NCI-H82 treated with DMSO at 0.1 percent for 48 hours (cell line): ENCODE measurements at regions not wholly inside any gene's neighbourhood (a gene's known extent, or its start where the extent isn't known, plus 50 kb on each side); places are given as distances from the start of the nearest gene placed in this dataset.

Experiments
- DNase-seq: peaks from one replicate; lab custom pipeline; 2025; ENCODE audit not compliant: unreplicated experiment; lab: John Stamatoyannopoulos, UW

GRCh38 chr11:113634940-113635575, 71.0 kb downstream of the TMPRSS5 start:
- DNase-seq: no peak

GRCh38 chr11:113632981-113633380, 73.1 kb downstream of the TMPRSS5 start:
- no peak for DNase-seq

GRCh38 chr11:113629562-113629961, 76.5 kb downstream of the TMPRSS5 start:
- DNase-seq: no peak

- no peak for DNase-seq
Measured at GRCh38 chr11:113628912-113629311, 77.2 kb downstream of the TMPRSS5 start.

- DNase-seq: no peak
Measured at GRCh38 chr11:113627946-113628345, 78.2 kb downstream of the TMPRSS5 start.

- no peak for DNase-seq
Measured at GRCh38 chr11:113627297-113627696, 78.8 kb downstream of the TMPRSS5 start.

- no peak for DNase-seq
Measured at GRCh38 chr11:113626736-113627135, 79.4 kb downstream of the TMPRSS5 start.

DNA sequence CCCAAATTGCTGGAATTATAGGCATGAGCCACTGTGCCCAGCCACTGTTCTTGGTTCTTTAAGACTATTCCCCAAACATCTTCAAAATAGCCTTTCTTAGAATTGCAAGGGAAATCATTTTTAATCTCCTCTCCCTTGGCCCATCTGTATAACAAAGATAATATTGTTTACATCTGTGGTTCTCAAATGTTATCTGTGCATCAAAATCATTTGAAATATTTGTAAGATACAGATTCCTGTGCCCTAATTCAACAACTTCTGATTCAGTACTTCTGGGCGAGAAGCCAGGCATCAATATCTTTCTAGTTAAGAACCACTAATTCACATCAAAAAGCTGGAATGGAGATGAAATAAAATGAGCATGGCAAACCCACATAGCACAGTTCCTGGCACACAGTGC, 83.0 kb downstream of the TMPRSS5 start:
- DNase-seq: no peak

GRCh38 chr11:113618360-113618759, 87.7 kb downstream of the TMPRSS5 start:
- DNase-seq: no peak

DNA sequence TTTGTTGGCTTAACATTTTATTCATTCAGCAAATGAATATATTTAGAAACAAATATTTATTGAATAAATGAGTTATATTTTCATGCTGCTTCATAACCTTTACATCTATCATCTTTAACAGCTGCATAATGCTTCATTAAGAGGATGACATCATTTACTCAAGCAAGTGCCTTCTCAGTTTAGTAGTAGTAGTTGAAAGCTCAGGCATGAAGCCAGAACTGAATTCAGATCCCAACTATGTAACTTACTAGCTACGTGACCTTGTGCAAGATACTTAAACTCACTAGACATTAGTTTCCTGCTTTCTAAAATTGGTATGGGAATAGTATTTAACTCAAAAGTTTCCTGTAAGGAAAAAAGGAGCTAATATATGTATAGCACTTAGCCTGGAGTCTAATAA, 90.3 kb downstream of the TMPRSS5 start:
- DNase-seq: no peak

DNA sequence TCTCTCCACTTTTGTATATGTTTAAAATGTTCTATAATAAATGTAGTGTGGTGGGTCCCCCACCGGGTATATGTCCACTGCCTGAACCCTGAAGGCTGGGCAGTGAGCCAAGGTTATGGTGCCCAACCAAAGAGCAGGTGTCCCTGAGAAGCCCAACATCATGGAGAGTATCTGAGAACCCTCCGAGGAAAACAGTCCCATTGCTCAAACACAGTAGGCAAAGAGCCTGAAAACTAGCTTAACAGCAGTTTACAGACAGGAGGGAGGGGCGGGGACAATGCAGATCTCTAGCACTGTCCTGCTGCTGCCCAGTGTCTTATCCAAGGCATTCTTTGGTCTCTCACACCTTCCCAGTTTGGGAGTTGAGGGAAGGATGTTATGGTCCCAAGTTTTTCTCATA, 91.0 kb downstream of the TMPRSS5 start:
- peak; percentile 78 for DNase-seq

DNA sequence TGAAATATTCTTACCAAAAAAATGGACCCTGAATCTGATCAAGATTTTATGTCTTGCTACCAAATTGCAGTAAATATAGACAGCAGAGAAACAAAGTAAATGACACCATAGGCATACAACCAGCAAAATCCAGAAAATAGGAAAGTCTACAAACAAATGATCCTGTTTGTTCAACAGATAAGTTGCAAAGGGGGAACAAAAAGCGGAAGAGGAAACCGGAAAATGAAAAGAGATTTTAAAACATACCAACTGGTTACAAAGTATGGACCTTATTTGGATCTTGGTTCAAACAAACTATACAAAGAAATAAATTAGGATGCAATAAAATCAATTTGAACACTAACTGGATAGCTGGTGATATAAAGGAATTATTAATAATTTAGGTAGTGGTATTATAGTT, 92.0 kb downstream of the TMPRSS5 start:
- no peak for DNase-seq

GRCh38 chr11:113613619-113614018, 92.5 kb downstream of the TMPRSS5 start:
- DNase-seq: no peak

DNA sequence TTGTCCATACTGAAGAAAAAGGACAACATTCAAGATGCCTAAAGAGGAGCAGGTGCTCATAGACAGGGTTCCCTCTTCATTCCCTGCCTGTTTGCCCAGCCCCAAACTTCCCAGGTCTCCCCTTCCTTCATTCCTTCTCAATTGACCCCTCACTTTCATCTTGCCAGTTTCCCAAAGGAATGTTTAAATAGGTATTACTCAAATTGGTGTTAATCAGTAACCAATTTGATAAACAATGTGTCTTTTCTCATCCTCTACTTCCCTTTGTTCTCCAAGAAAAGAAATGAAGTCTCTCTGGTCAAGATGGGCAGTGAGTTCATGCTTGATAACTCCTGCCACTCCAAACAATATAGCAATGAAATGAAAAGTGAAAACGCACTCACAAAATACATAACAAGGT, 101.9 kb downstream of the TMPRSS5 start:
- no peak for DNase-seq

DNA sequence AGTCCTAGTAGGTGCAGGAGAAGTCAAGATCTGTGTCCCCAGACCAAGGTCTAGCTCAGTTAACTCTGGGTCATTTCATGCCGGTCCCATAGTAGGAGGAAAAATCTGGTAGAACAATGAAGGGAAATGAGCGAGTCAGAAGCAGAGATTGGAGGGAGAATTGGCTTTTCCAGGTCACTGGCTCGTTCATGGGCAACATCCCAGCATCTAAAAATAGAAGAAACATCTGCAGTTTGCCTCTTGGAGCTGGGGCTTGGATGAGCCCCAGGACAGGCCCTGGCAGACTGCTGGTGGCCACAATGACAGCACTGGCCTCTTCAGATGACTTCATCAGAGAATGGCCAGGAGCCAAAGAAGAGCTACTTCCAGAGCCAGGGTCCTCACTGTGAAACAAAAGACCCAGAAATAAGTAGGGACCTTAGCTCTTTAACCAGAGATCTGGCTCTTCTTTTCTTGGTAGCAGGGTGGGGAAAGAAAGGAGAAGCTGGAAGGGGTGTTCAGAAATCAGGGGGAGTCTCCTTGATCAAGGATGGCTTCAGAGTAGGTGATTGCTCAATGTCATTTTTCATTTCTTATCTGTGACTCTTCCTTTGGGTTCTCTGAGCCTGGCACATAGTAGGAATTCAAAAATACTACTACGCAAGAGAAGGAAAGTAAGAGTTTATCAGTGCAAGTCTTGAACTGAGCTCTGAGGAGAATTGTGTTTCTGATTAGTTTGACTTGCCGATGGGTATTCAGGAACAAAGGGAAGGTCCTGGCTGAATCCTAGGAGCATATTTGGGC, 102.6 kb downstream of the TMPRSS5 start:
- DNase-seq: no peak

GRCh38 chr11:113602483-113602882, 103.6 kb downstream of the TMPRSS5 start:
- DNase-seq: no peak

GRCh38 chr11:113596658-113597057, 109.5 kb downstream of the TMPRSS5 start:
- no peak for DNase-seq

DNA sequence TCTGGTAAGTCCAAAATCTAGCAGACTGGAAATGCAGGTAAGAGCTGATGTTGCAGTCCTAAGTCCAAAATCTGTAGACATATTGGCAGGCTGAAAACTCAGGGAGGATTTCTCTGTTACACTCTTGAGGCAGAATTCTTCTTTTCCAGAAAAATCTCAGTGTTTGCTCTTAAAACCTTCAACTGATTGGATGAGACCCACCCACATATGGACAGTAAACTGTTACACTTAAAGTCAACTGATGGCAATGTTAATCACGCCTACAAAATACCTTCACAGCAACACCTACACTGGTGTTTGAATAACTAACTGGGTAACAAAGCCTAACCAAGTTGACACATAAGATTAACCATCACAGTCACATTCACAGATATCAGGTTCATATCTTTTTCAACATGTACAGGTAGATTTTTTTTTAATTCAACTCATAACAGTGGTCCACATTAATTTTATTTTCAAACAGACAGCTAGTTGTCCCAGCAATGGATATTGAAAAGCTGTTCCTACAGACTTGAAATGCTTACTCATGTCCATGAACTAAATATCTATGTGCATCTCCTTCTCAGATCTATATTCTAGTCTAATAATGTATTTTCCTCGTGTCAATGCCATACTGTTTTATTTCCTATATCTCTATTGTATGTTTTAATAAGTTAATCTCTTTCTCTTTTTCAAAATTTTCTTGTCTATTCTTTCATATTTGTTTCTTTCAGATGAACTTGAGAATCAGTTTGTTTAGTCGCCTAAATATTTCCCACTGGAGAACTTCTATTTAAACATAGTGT, 110.1 kb downstream of the TMPRSS5 start:
- no peak for DNase-seq

DNA sequence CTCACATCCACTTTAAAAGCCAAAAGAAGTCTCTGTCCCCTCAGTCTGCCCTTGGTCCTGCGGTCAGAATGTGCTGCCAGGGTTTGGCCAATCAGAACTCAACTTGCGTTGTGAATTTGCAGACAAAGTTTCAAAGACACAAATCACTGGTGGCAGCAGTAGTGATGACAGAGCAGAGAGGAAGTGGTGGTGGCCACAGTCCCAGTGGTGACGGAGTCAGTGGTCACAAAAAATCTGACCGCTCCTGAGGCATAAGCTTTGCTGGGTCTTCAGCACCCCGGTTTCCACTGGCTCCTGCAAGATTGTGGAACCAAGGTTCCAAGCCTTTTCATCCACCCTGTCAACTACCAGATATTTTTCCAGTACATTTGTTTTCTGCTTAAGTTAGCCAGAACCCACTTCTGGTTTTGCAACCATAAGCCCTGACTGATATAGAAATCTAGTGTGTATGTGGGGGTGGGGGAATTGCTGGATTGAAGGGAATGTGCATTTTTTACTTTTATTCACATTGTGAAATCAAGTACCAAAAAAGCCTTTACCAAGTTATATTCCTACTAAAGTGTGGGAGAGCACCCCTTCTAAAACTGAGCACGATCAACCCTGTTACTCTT, 112.3 kb downstream of the TMPRSS5 start:
- DNase-seq: no peak

DNA sequence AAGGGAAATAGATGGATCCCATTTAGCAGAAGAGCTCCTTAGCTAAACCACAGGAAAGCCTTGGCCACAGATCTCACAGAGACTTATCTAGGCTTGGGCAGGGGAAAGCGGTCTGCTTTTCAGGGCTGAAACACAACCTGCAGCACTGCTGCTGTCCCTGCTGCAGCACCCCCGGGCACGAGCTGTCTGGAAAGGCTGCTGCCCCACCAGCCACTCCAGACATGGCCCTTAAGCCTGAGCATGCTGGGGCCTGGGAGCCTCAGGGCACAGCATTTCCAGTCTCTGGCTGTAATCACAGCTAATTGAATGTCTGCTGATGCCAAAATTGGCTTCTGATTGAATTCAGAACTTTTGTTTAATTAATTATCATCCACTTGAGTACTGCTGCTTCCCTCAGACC, 115.0 kb downstream of the TMPRSS5 start:
- no peak for DNase-seq

DNA sequence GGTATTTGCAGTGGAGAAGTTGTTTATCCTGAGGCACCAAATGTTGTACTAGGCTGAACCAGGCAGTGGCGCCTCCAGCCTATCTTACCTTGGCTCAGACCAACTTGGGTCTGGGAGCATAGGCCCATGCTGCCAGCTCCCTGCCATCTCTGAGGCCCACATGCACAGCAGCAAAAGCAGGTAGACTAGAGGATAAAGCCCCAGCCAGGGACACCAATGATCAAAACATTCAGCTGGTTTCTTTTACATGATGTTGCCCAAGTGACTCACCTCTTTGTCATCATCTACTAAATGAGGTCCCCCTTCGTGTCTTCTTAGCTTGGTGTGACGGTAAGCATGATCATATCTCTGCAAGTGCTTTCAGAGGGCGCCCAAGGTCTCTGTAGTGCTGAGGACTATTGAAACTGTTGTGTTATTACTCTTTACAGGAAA, 112.1 kb upstream of the DRD2 start:
- DNase-seq: no peak
